Fibroblast of skin of left quadriceps (primary cell): ENCODE measurements at regions not wholly inside any gene's neighbourhood (a gene's known extent, or its start where the extent isn't known, plus 50 kb on each side); places are given as distances from the start of the nearest gene placed in this dataset.

Experiments
- DNase-seq, 2 experiments: peaks; one replicate each; pipeline ENCODE4 v3.0.0-alpha.2; 2013; ENCODE audit warnings: low read depth in 2 of 2

GRCh38 chr2:6602471-6602870 lies 263.2 kb downstream of the CMPK2 start:
- DNase-seq = no peak

DNA sequence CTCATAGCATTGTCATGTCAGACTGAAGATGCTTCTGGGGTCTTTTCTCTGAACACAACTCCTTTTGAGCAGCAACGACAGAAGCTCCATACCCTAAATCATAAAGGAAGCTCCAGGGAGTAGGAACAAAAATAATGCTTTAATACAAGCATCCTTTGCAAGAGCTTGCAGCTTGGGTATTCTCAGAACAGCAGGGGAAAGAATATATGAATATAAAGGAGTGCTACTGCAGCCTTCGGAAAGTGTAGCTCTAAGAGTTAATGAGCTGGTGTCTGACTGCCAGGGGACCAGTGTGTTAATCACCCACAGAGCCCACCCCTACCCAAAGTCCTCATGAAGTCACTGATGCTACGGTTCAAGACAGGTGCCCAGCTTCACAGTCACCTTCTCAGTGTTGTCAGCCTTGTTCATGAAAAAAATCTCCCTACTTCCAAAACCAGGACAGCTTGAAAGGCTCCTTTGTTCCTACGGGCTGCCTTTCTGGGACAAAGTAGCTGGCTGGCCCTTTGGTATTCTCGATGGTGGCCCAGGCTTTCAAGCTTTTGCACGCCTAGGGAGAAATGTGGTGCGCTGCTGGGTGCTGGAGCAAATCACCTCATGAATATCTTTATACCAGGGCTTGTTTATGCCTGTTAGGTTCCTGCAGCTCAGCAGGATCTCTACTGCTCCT lies 259.7 kb downstream of the CMPK2 start:
- DNase-seq = no peak

GRCh38 chr2:6617794-6618193 lies 247.9 kb downstream of the CMPK2 start:
- no peak for DNase-seq

GRCh38 chr2:6618201-6618600 lies 247.5 kb downstream of the CMPK2 start:
- no peak for DNase-seq

DNA sequence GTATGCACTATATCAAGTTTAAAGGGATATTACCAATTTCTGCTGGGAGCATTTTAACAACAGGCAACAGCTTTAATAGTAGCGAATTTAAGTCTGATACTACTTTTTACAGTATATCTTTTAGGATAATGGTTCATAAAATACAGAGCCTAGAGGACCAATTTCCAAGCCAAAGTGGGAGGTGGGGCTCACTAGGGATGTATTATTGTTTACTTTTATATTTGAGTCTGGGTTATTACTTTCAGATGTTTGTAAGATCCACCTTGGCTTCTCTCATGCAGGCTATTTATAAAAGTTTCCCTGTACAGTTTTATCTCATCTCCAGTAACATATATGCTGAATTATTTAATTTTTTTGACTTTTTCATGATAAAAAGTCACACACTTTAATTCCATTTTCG lies 242.0 kb downstream of the CMPK2 start:
- DNase-seq = no peak

- DNase-seq = no peak
Measured at GRCh38 chr2:6626401-6627012, 239.2 kb downstream of the CMPK2 start.

GRCh38 chr2:6627316-6627715 lies 238.4 kb downstream of the CMPK2 start:
- DNase-seq = no peak

DNA sequence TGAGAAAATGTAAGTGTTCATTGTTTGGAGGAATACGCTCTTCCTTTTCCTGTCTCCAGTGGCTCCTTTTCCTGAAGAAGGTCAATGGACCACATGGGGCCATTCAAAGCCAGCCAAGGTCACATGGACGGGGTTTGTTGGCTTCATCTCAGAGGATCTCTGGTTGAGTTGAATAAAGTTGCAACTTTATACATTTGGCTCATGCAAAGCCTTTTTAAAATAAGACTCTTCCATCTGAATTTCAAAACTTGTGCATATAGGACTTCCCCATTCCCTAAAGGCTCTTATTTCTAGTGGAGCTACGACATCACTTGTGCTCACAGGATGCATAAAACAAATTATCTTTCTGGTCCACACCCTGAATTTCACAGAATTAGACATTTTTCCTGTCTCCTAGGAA lies 235.5 kb downstream of the CMPK2 start:
- no peak for DNase-seq

DNA sequence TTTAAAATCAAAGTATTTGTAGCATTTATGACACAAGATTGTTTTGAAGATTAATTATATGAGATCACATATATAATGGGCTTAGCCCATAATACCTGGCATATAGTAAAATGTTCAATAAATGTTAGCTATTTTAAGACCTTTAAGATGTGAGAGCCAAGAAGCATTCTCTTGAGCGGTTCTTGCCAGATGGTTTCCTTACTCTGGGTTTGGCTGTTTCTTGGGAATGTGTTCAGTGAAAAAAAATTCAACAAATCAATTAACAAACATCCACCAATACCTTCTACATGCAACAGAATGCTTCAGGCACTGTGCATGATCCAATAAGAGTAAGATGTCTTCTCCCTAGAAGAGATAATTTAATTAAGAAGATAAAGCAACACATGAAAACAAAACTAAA lies 230.4 kb downstream of the CMPK2 start:
- DNase-seq = no peak

DNA sequence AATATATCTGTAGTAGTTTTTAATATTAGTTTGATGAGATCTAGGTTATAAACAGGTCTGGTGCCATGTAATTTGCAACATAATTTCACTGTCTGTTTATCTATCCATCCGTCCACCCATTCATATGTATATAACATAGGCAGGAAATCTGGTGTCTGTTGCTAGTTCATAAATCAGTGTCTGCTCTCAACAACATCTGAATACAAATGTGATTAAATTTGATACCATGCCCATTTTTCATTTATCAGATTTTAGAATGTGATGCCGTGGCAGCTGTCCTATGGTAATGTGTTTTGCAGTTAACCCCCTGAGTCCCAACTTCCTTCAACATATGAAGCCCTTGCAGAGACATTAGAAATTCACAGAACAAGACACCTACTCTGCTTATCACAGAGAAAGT lies 228.4 kb downstream of the CMPK2 start:
- no peak for DNase-seq

GRCh38 chr2:6639929-6640620 lies 225.6 kb downstream of the CMPK2 start:
- no peak for DNase-seq

DNA sequence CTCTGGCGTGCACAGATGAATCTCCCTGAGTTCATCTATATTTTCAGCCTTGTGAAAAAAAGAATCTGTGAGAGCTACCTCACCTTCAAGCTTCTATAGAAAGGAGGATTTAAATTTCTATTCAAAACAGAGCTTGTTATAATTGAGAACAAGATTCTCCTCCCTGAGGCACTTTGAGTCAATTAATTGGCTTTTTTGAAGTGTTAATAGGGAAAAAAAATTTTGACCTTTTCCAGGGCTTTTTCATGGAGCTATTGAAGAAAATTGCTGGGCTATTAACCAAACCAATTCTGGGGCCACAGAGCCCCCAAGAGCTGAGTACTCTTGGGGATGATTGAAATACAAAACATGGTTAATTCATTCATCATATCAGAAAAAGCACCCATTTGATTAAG lies 225.1 kb downstream of the CMPK2 start:
- DNase-seq = no peak

DNA sequence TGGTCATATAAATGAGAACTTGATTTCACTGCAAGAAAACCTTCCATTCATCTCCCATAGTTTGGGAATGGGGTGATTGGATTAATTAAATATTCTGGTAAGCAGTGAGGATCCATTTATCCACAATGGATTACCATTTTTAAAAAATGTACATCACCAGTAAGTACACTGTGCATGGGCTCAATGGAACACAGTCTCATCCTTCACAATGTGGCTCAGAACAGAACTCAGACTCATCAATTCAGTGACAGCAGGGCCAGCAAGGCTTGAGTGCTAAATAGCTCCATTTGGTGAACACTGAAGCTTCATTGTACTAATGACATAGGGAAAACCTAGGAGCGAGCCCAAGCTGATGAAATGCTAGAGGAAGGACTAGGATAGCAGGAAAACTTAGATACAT lies 223.8 kb downstream of the CMPK2 start:
- DNase-seq = no peak

GRCh38 chr2:6644261-6644660 lies 221.4 kb downstream of the CMPK2 start:
- peak in 1 of 2 experiments; percentile 21 for DNase-seq

- no peak for DNase-seq
Measured at GRCh38 chr2:6645004-6645403, 220.7 kb downstream of the CMPK2 start.

GRCh38 chr2:6645672-6646071 lies 220.0 kb downstream of the CMPK2 start:
- DNase-seq = no peak

- no peak for DNase-seq
Measured at GRCh38 chr2:6647046-6647445, 218.7 kb downstream of the CMPK2 start.

DNA sequence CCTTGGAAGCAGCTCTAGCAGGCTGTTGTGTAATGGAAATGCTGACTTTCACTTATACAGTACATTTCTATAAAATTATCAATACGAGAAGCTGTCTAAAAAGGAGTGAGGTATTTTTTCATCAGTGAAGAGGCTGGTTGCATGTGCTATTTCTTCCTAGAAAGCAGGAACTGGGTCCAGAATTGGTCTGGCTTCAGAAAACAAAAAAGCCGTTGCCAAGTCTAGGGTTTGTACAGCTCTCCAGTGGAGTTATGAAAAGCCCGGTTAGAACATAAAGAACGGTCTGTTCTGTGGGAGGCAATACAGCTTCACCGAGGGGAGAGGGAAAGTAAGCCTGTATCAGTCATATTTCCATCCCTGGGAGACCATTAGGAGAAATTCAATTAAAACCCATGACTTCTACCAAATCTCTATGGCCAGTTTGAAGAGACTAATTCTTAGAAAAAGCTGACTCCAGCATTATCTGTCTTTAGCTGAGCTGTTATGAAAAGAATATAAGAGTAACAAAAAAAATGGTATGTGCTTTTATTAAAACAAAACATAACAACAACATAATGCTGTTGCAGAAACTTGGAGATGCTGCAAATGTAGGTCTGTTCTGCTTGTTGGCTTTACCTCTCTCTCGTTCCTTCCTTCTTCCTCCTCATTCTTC lies 217.0 kb downstream of the CMPK2 start:
- DNase-seq = no peak

- no peak for DNase-seq
Measured at GRCh38 chr2:6650311-6650710, 215.4 kb downstream of the CMPK2 start.

- no peak for DNase-seq
Measured at GRCh38 chr2:6652251-6652650, 213.5 kb downstream of the CMPK2 start.

DNA sequence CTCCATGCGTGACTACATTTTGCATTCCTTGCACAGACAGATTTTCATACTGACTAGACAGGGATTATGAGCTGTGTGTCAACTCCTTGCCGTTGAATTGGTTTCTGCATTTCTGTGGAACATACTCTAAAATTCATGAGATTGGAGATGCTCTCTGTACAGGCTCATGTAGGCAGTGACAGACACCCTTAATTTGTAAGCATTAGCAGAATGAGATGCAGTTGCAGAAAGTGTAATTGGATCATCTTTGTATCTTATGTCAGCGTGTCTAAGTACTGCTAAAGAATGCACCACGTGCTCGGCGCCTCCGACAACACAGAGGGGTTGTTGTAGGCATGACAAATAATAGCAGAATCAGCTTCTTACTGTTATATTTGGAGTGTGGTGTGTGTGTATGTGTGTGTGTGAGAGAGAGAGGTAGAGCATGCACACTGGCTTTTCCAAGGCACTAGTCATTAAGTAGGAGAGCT lies 212.4 kb downstream of the CMPK2 start:
- DNase-seq = no peak

DNA sequence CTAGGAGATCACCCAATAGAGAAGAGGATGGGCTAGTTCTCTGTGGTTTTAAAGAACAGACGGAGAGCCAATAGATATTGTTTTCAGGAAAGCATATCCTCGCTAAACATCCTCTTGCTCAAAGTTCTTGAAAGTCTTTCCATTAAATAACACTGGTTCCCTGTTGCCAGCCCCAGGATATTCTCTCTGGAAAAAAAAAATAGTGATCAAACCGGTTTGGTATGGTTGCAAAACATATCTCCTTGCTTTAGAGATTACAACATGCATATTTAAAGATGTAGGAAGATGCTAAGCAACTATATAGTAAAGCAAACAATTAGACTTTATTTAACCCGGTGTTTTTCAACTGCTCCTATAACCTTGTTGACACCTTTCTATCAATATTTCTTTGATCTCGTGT lies 211.4 kb downstream of the CMPK2 start:
- DNase-seq = no peak

- DNase-seq = no peak
Measured at GRCh38 chr2:6656633-6657032, 209.1 kb downstream of the CMPK2 start.
